ENCODE measurements at regions not wholly inside any gene's neighbourhood (a gene's known extent, or its start where the extent isn't known, plus 50 kb on each side); places are given as distances from the start of the nearest gene placed in this dataset.

GRCh38 chr4:83180431-83180968 is 66.0 kb upstream of the PLAC8 start:
- no peak for TF ChIP-seq CTCF (IDR thresholded peaks at IDR 0.05)
- no peak for TF ChIP-seq POLR2A (IDR thresholded peaks at IDR 0.05)
- TF ChIP-seq POLR2AphosphoS5 (IDR thresholded peaks at IDR 0.05), result no peak
